Transverse colon (tissue), 4 donors: ENCODE measurements at regions not wholly inside any gene's neighbourhood (a gene's known extent, or its start where the extent isn't known, plus 50 kb on each side); places are given as distances from the start of the nearest gene placed in this dataset.

Source experiments
- DNase-seq: peaks from one replicate; pipeline ENCODE4 v3.0.0-alpha.2; 2019
- H3K27ac ChIP-seq, 4 donors: fragments of 200-600 bp; sonication (generic); 2 replicates each; pipeline ENCODE4 v1.5.1; 2016 to 2018; ENCODE audit warnings: inconsistent platforms in 4 of 4
- H3K27me3 ChIP-seq: fragments of 200-600 bp; sonication (generic); 2 replicates; pipeline ENCODE4 v1.5.1; 2017; ENCODE audit warnings: inconsistent platforms
- H3K36me3 ChIP-seq, 4 donors: fragments of 200-600 bp; sonication (generic); 2 replicates each; pipeline ENCODE4 v1.5.1; 2017 to 2019; ENCODE audit warnings: inconsistent platforms in 4 of 4
- H3K4me1 ChIP-seq, 4 donors: fragments of 200-600 bp; sonication (generic); 2 replicates each; pipeline ENCODE4 v1.5.1; 2017 to 2020; ENCODE audit warnings: inconsistent platforms in 4 of 4
- H3K4me3 ChIP-seq, 4 donors: fragments of 200-600 bp; sonication (generic); 1 replicate in 1 of 4; 2 replicates in 3 of 4; pipeline versions ENCODE4 v1.5.1 to v1.6.1; 2017 to 2019; ENCODE audit warnings: inconsistent platforms in 4 of 4
- H3K9me3 ChIP-seq, 2 donors: fragments of 200-600 bp; sonication (generic); 2 replicates each; pipeline ENCODE4 v1.5.1; 2017 to 2019; ENCODE audit warnings: inconsistent platforms in 2 of 2
- CTCF ChIP-seq, 5 experiments: fragments of 200-600 bp in 3 of 5; fragments of 450-650 bp in 2 of 5; sonication (generic) in 3 of 5; IDR thresholded peaks; 1 replicate in 2 of 5; 2 replicates in 3 of 5; pipeline ENCODE4 v1.5.1; 2016 to 2017; ENCODE audit warnings: antibody characterized with exemption in 5 of 5, inconsistent platforms in 3 of 5, mild to moderate bottlenecking in 2 of 5, moderate library complexity in 1 of 5
- EP300 ChIP-seq: sonication (generic); formaldehyde crosslinking; IDR thresholded peaks from one replicate; pipeline ENCODE4 v1.6.1; 2017; ENCODE audit warnings: antibody characterized with exemption, low read depth
- POLR2A ChIP-seq: fragments of 450-650 bp; IDR thresholded peaks from one replicate; pipeline ENCODE4 v1.6.1; 2016; ENCODE audit warnings: antibody characterized with exemption, mild to moderate bottlenecking, moderate library complexity
- POLR2AphosphoS5 ChIP-seq, 3 donors: sonication (generic); formaldehyde crosslinking; IDR thresholded peaks; one replicate each; pipeline ENCODE4 v1.6.1; 2016; ENCODE audit warnings: antibody characterized with exemption in 3 of 3
- WGBS, 2 donors: methylation state at CpG; one replicate each; pipeline ENCODE4 v1.1.5; 2018; ENCODE audit warnings: low coverage in 1 of 2; 5-methylcytosine and 5-hydroxymethylcytosine counted together
- in situ Hi-C, 4 donors: fragments of 200-750 bp; cut with MboI; loops; one replicate each; pipeline versions ENCODE4 v1.15.0 to v1.15.1; 2017; ENCODE audit warnings: low sequenced_read_pairs in 3 of 4, low pct_ligation_motif_present in 1 of 4, low pct_unique_long_range_greater_than_20kb in 1 of 4
- intact Hi-C: fragments of 100-400 bp; cut with DNase I; formaldehyde crosslinking; loops from one replicate; pipeline ENCODE4 v1.15.1; 2023; ENCODE audit warnings: low total_unique reads

- no peak for DNase-seq
- Histone ChIP-seq H3K27ac (no peak overlapping the region), H3K27me3 (no peaks in the 10 kb centered on the region), H3K9me3 (no peaks in the 10 kb centered on the region), H3K4me3 (no peak overlapping the region), H3K4me1 (no peaks in the 10 kb centered on the region), H3K36me3 (no peaks in the 10 kb centered on the region)
- no peak for TF ChIP-seq POLR2AphosphoS5 (IDR thresholded peaks at IDR 0.05)
- no peak for TF ChIP-seq EP300
- TF ChIP-seq POLR2A: no peak
- no peak for TF ChIP-seq CTCF (IDR thresholded peaks at IDR 0.05)
- in situ Hi-C loops (no loop called here), intact Hi-C loops (no loop called here)
- WGBS, 2 donors: 60 to 80% methylated on average over 2 of the region's 2 CpGs
These were observed 89.6 kb downstream of the FZD1 start for GRCh38 chr7:91353848-91354247.

- no peaks in the 10 kb centered on the region for H3K9me3 ChIP-seq
- no peak overlapping the region for H3K4me3 ChIP-seq
- H3K4me1 ChIP-seq: no peaks in the 10 kb centered on the region
- H3K27ac ChIP-seq: no peak overlapping the region
- 67 to 70% methylated on average over 5 to 7 of the region's 7 CpGs for WGBS, 2 donors
- no peak for DNase-seq
- intact Hi-C loops: loop anchor here (1.0 kb wide), 1 partner anchor 9 kb away; no protein-coding TSS in a partner anchor
- TF ChIP-seq POLR2A (no peak), CTCF (IDR thresholded peaks at IDR 0.05) (no peak), POLR2AphosphoS5 (IDR thresholded peaks at IDR 0.05) (no peak), EP300 (no peak)
- in situ Hi-C loops: no loop called here
- H3K36me3 ChIP-seq: no peaks in the 10 kb centered on the region
- no peaks in the 10 kb centered on the region for H3K27me3 ChIP-seq
These were observed 91.6 kb downstream of the FZD1 start for GRCh38 chr7:91355695-91356435.

DNA sequence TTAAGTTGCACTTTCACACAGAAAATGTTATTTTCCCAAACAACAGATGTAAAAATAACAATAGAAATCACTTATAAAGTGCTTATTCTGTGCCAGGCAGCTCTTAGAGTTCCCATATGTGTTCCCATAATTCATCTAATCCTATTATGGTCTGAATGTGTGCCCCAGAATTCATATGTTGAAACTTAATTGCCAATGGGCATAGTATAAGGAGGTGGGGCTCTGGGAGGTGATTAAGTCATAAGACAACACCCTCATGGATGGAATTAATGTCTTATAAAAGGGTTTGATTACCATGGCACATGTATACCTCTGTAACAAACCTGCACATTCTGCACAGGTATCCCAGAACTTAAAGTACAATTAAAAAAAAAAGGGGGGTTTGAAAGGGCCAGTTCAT lies 92.7 kb downstream of the FZD1 start:
- Histone ChIP-seq H3K27ac (no peak overlapping the region), H3K4me3 (no peak overlapping the region), H3K27me3 (no peaks in the 10 kb centered on the region), H3K4me1 (no peaks in the 10 kb centered on the region), H3K9me3 (no peaks in the 10 kb centered on the region), H3K36me3 (no peaks in the 10 kb centered on the region)
- in situ Hi-C loops: no loop called here
- intact Hi-C loops: loop anchor here (1.0 kb wide), 1 partner anchor 8 kb away; no protein-coding TSS in a partner anchor
- TF ChIP-seq EP300 (no peak), CTCF (IDR thresholded peaks at IDR 0.05) (no peak), POLR2AphosphoS5 (IDR thresholded peaks at IDR 0.05) (no peak), POLR2A (no peak)
- DNase-seq: no peak

DNA sequence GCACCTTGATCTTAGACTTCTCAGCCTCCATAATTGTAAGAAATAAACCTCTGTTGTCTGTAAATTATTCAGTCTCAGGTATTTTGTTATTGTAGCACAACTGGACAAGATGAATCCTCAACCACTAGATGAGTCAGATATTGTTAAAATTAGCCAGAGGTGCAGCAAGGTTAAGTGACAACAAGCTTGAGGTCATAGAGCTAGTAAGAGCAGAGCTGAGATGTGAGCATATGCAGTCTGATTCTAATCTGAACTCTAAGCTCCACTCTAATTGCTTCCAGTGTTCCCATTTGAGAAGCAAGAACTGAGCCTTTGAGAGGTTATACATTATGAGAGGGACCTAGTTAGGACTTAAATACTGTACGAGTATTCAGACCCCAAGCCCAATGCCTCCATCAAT lies 93.1 kb downstream of the FZD1 start:
- DNase-seq: no peak
- Histone ChIP-seq H3K9me3 (no peaks in the 10 kb centered on the region), H3K4me1 (no peaks in the 10 kb centered on the region), H3K36me3 (no peaks in the 10 kb centered on the region), H3K27me3 (no peaks in the 10 kb centered on the region), H3K4me3 (no peak overlapping the region), H3K27ac (no peak overlapping the region)
- in situ Hi-C loops (no loop called here), intact Hi-C loops (no loop called here)
- TF ChIP-seq POLR2A (no peak), POLR2AphosphoS5 (IDR thresholded peaks at IDR 0.05) (no peak), CTCF (IDR thresholded peaks at IDR 0.05) (no peak), EP300 (no peak)
- WGBS, 2 donors: 39 to 100% methylated on average over 1 of the region's 1 CpG
